Keratinocyte (primary cell): ENCODE measurements at regions not wholly inside any gene's neighbourhood (a gene's known extent, or its start where the extent isn't known, plus 50 kb on each side); places are given as distances from the start of the nearest gene placed in this dataset.

Source experiments
- DNase-seq: peaks from one replicate; pipeline ENCODE4 v3.0.0-alpha.2; 2011; ENCODE audit warnings: low read depth, missing footprints, low spot score
- FAIRE-seq: peaks from 2 replicates; lab custom pipeline; 2011; peaks lifted over from hg19 to GRCh38; lab: Jason Lieb, UNC
- H2AFZ ChIP-seq: 2 replicates; pipeline ENCODE4 v1.6.0; 2012; ENCODE audit warnings: low read length, control low read depth, inconsistent platforms; ENCODE audit not compliant: control insufficient read depth
- H3K27ac ChIP-seq: 2 replicates; pipeline ENCODE4 v1.5.1; 2011; ENCODE audit warnings: low read length; ENCODE audit not compliant: control insufficient read depth, insufficient read depth
- H3K27me3 ChIP-seq: 3 replicates; pipeline ENCODE4 v1.6.0; 2011; ENCODE audit warnings: low read length; ENCODE audit not compliant: control insufficient read depth, insufficient read depth; ENCODE audit errors: extremely low read depth
- H3K36me3 ChIP-seq, 2 experiments: 2 replicates in 1 of 2; 3 replicates in 1 of 2; pipeline ENCODE4 v1.5.1; 2011; ENCODE audit warnings: low read length in 2 of 2, mild to moderate bottlenecking in 1 of 2; ENCODE audit not compliant: control insufficient read depth in 2 of 2, insufficient read depth in 2 of 2; ENCODE audit errors: extremely low read depth in 1 of 2
- H3K4me1 ChIP-seq: 3 replicates; pipeline ENCODE4 v1.5.1; 2011; ENCODE audit warnings: low read length; ENCODE audit not compliant: control insufficient read depth, insufficient read depth; ENCODE audit errors: extremely low read depth
- H3K4me2 ChIP-seq: 3 replicates; pipeline ENCODE4 v1.6.0; 2011; ENCODE audit warnings: low read depth, low read length; ENCODE audit not compliant: control insufficient read depth, insufficient read depth; ENCODE audit errors: extremely low read depth
- H3K4me3 ChIP-seq, 3 experiments: fragments of 200-600 bp in 1 of 3; sonication (generic) in 1 of 3; 2 replicates in 2 of 3; 3 replicates in 1 of 3; pipeline ENCODE4 v1.5.1; 2011 to 2016; ENCODE audit warnings: low read length in 3 of 3, mild to moderate bottlenecking in 3 of 3, control low read depth in 2 of 3, inconsistent platforms in 1 of 3, low read depth in 1 of 3, mixed read lengths in 1 of 3, mixed run types in 1 of 3, moderate library complexity in 1 of 3; ENCODE audit not compliant: control insufficient read depth in 2 of 3, insufficient read depth in 2 of 3; ENCODE audit errors: extremely low read depth in 1 of 3
- H3K79me2 ChIP-seq: 2 replicates; pipeline ENCODE4 v1.6.0; 2012; ENCODE audit warnings: low read length; ENCODE audit not compliant: control insufficient read depth, insufficient read depth
- H3K9ac ChIP-seq: 3 replicates; pipeline ENCODE4 v1.6.0; 2011; ENCODE audit warnings: low read length; ENCODE audit not compliant: control insufficient read depth, insufficient read depth; ENCODE audit errors: extremely low read depth
- H3K9me1 ChIP-seq: 3 replicates; pipeline ENCODE4 v1.6.0; 2011; ENCODE audit warnings: low read length; ENCODE audit not compliant: control insufficient read depth, insufficient read depth; ENCODE audit errors: extremely low read depth
- H3K9me3 ChIP-seq: 2 replicates; pipeline ENCODE4 v1.5.1; 2012; ENCODE audit warnings: low read depth, low read length; ENCODE audit not compliant: control insufficient read depth
- H4K20me1 ChIP-seq: 3 replicates; pipeline ENCODE4 v1.6.0; 2011; ENCODE audit warnings: low read length; ENCODE audit not compliant: control insufficient read depth, insufficient read depth; ENCODE audit errors: extremely low read depth
- EZH2 ChIP-seq: IDR thresholded peaks from one replicate; pipeline ENCODE4 v1.6.1; 2012; ENCODE audit warnings: inconsistent platforms, mild to moderate bottlenecking, low read length, moderate library complexity
- dilution Hi-C: fragments of 300-500 bp; cut with MboI; formaldehyde crosslinking; loops from one replicate; pipeline ENCODE4 v1.7.0; 2020; ENCODE audit warnings: low sequenced_read_pairs; ENCODE audit not compliant: extremely low pct_ligation_motif_present
- TF ChIP-seq, protein P1 (sequence below), 3 experiments: IDR thresholded peaks in 1 of 3; conservative IDR thresholded peaks in 1 of 3; optimal IDR thresholded peaks in 1 of 3; 2 replicates in 2 of 3; 3 replicates in 1 of 3; pipeline versions ENCODE3 to v1.5.1; 2011; ENCODE audit warnings: low read length in 3 of 3, mild to moderate bottlenecking in 3 of 3, moderate library complexity in 2 of 3, control low read depth in 1 of 3, inconsistent platforms in 1 of 3; ENCODE audit not compliant: insufficient read depth in 2 of 3; ENCODE audit errors: extremely low read depth in 1 of 3

GRCh38 chr5:112637343-112637742 lies 100.3 kb upstream of the APC start:
- H3K27ac ChIP-seq: no peak overlapping the region
- no peak overlapping the region for H3K4me3 ChIP-seq
- no peaks in the 10 kb centered on the region for H3K79me2 ChIP-seq
- H3K4me2 ChIP-seq: no peak overlapping the region
- dilution Hi-C loops: no loop called here
- H3K27me3 ChIP-seq: no peaks in the 10 kb centered on the region
- TF ChIP-seq EZH2: no peak
- TF ChIP-seq, protein P1, sequence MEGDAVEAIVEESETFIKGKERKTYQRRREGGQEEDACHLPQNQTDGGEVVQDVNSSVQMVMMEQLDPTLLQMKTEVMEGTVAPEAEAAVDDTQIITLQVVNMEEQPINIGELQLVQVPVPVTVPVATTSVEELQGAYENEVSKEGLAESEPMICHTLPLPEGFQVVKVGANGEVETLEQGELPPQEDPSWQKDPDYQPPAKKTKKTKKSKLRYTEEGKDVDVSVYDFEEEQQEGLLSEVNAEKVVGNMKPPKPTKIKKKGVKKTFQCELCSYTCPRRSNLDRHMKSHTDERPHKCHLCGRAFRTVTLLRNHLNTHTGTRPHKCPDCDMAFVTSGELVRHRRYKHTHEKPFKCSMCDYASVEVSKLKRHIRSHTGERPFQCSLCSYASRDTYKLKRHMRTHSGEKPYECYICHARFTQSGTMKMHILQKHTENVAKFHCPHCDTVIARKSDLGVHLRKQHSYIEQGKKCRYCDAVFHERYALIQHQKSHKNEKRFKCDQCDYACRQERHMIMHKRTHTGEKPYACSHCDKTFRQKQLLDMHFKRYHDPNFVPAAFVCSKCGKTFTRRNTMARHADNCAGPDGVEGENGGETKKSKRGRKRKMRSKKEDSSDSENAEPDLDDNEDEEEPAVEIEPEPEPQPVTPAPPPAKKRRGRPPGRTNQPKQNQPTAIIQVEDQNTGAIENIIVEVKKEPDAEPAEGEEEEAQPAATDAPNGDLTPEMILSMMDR (optimal IDR thresholded peaks at IDR 0.05 in 1 of 3, IDR thresholded peaks at IDR 0.05 in 1 of 3, conservative IDR thresholded peaks at IDR 0.05 in 1 of 3; ENCODE audit: extremely low read depth in 1 of 3, insufficient read depth in 2 of 3, low read length in 3 of 3): no peak
- no peaks in the 10 kb centered on the region for H3K9me1 ChIP-seq
- H3K9ac ChIP-seq: no peak overlapping the region
- no peak for FAIRE-seq
- no peaks in the 10 kb centered on the region for H3K36me3 ChIP-seq
- H2AFZ ChIP-seq: no peak overlapping the region
- DNase-seq: no peak
- no peaks in the 10 kb centered on the region for H4K20me1 ChIP-seq
- H3K9me3 ChIP-seq: no peaks in the 10 kb centered on the region
- H3K4me1 ChIP-seq: no peaks in the 10 kb centered on the region

DNA sequence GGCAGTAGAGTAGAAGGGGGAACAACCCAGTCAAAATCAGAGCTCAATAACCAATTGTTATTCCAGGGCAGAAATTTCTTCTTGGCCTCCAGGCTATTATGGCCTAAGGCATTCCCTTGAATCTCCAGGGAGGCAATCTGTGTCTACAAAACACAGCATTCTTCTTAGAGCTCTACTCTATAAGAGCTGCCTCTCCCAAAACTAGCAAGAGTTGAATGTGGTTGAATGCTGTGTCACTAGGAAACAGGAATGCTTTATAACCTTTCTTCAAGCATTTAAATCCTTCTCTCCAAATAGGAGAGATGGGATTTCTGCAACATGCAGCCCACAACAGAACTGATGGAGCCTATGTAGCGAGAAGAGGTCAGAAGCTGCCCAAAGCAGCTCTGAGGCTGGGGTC lies 97.1 kb upstream of the APC start:
- DNase-seq (no peak), FAIRE-seq (no peak)
- H4K20me1 ChIP-seq: no peaks in the 10 kb centered on the region
- H3K27ac ChIP-seq: no peak overlapping the region
- H3K4me2 ChIP-seq: no peak overlapping the region
- no peak overlapping the region for H2AFZ ChIP-seq
- H3K79me2 ChIP-seq: no peaks in the 10 kb centered on the region
- H3K9me1 ChIP-seq: no peaks in the 10 kb centered on the region
- dilution Hi-C loops: no loop called here
- no peak overlapping the region for H3K4me3 ChIP-seq
- no peaks in the 10 kb centered on the region for H3K27me3 ChIP-seq
- no peaks in the 10 kb centered on the region for H3K9me3 ChIP-seq
- TF ChIP-seq, protein P1 (optimal IDR thresholded peaks at IDR 0.05 in 1 of 3, IDR thresholded peaks at IDR 0.05 in 1 of 3, conservative IDR thresholded peaks at IDR 0.05 in 1 of 3; ENCODE audit: extremely low read depth in 1 of 3, insufficient read depth in 2 of 3, low read length in 3 of 3): no peak
- TF ChIP-seq EZH2: no peak
- no peaks in the 10 kb centered on the region for H3K36me3 ChIP-seq
- no peak overlapping the region for H3K9ac ChIP-seq
- H3K4me1 ChIP-seq: no peaks in the 10 kb centered on the region
